GM12874 (cell line): ENCODE measurements at regions not wholly inside any gene's neighbourhood (a gene's known extent, or its start where the extent isn't known, plus 50 kb on each side); places are given as distances from the start of the nearest gene placed in this dataset.

Experiments
- TF ChIP-seq, protein P1 (sequence below): IDR thresholded peaks from 2 replicates; pipeline ENCODE4 v1.5.1; 2011; ENCODE audit warnings: low read depth, mild to moderate bottlenecking, control low read depth, low read length, moderate library complexity; ENCODE audit not compliant: insufficient read depth

DNA sequence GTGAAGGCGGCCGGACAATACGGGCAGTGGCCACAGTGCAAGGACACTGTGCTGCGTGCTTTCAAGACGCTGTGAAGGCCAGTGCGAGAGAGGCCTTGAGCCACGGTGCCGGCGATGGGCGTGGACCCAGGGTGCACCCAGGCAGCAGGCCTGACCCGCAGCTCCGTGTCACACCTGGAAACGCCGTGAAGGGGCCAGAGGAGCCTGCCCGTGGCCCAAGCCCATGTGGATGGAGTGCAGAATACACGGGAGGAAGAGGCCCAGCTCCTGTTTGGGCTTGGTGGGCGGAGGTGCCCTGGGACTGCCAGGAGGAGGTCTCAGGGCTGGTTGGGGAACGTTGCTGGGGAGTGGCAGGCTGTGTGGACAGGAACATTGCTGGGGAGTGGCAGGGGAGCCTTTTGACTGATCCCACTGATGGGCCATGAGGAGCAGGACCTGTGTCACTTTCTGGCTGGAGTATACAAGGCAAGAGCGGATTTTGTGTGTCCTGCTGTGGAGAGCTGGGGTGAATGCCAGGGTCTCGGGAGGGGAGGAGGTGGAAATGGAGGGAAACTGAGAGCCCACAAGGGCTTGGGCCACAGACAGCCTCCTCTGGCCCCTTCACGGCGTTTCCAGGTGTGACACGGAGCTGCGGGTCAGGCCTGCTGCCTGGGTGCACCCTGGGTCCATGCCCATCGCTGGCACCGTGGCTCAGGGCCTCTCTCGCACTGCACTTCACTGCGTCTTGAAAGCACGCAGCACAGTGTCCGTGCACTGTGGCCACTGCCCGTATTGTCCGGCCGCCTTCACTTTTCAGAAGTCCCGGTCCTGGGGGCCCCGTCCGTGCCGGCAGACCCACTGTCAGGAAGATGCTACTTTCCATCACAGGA, 925.4 kb downstream of the BRD1 start:
- TF ChIP-seq, protein P1, sequence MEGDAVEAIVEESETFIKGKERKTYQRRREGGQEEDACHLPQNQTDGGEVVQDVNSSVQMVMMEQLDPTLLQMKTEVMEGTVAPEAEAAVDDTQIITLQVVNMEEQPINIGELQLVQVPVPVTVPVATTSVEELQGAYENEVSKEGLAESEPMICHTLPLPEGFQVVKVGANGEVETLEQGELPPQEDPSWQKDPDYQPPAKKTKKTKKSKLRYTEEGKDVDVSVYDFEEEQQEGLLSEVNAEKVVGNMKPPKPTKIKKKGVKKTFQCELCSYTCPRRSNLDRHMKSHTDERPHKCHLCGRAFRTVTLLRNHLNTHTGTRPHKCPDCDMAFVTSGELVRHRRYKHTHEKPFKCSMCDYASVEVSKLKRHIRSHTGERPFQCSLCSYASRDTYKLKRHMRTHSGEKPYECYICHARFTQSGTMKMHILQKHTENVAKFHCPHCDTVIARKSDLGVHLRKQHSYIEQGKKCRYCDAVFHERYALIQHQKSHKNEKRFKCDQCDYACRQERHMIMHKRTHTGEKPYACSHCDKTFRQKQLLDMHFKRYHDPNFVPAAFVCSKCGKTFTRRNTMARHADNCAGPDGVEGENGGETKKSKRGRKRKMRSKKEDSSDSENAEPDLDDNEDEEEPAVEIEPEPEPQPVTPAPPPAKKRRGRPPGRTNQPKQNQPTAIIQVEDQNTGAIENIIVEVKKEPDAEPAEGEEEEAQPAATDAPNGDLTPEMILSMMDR: no peak

DNA sequence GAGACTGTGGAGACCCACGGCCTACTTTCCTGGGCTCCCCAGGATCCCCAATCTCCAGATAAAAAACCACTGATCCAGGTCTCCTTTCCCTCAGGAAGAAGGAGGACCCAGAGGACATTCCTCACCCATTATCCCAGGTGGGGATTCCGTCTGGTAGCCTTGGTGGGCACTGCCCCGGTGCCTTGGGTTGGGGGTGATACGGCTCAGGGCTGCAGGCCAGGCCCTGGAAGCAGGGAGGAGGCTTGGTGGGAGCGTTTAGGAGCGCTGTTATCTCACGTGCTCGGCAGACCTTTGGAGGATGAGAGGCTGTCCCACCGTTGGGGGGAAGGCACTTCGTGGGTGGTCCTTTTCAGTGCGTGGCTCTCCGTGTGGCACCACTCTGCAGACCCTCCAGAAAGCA, 926.3 kb downstream of the BRD1 start:
- TF ChIP-seq, protein P1: no peak

- TF ChIP-seq, protein P1: no peak
Observed at GRCh38 chr22:48900626-48901025, 927.0 kb downstream of the BRD1 start.

GRCh38 chr22:48900327-48900597, 927.4 kb downstream of the BRD1 start:
- TF ChIP-seq, protein P1: no peak

DNA sequence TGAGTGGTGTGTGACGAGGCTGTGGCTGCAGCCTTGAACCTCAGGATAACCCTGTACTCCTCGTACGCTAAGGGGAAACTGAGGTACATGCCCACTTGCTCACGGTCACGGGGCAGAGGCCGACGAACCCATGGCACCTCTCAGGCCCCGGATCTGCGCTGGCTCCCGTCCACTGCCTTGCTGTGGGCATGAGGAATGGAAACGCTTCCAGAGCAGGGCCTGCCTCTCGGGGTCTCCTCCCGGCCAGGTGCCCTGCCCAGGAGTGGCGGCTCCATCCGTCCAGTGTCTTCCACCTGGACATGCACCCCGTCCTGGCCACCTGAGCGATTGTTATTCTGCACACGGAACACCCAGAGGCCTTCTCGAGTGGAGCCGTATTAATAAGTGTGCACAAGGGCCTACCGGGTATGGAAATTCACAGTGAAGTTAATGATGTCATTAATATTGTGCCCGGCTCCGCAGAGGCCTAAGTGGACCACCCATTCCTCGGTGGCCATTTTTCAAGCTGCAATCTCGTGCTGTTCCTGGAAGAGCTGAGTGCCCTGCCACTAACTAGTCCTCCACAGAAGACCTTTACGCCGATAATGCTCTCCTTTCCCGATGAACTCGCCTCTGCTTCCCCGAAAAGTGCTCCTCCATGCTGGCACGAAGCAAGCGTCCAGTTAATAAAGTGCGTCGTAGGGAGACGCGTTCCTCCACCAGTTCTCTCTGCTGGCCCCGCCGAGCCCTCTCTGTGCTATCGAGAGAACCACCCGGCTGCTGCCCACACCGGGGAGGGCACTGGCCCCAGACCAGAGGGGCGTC, 927.9 kb downstream of the BRD1 start:
- TF ChIP-seq, protein P1: no peak

- TF ChIP-seq, protein P1: no peak
Observed at GRCh38 chr22:48898524-48899250, 929.0 kb downstream of the BRD1 start.
